HG02981 (cell line): ENCODE measurements at regions not wholly inside any gene's neighbourhood (a gene's known extent, or its start where the extent isn't known, plus 50 kb on each side); places are given as distances from the start of the nearest gene placed in this dataset.

Experiments
- ATAC-seq: cut with Tn5 transposase; IDR thresholded peaks from one replicate; pipeline ENCODE4 v1.9.1; 2021; ENCODE audit warnings: mild to moderate bottlenecking, moderate library complexity; ENCODE audit not compliant: unreplicated experiment

GRCh38 chr2:126792993-126793392 is 105.7 kb upstream of the TEX51 start:
- no peak for ATAC-seq

- ATAC-seq = no peak
Observed at GRCh38 chr2:126793885-126794613, 104.6 kb upstream of the TEX51 start.

GRCh38 chr2:126795656-126796055 is 103.0 kb upstream of the TEX51 start:
- no peak for ATAC-seq

GRCh38 chr2:126796931-126797621 is 101.6 kb upstream of the TEX51 start:
- no peak for ATAC-seq

- ATAC-seq = no peak
Observed at GRCh38 chr2:126797622-126798275, 100.9 kb upstream of the TEX51 start.

- ATAC-seq = no peak
Observed at GRCh38 chr2:126798276-126799140, 100.2 kb upstream of the TEX51 start.

DNA sequence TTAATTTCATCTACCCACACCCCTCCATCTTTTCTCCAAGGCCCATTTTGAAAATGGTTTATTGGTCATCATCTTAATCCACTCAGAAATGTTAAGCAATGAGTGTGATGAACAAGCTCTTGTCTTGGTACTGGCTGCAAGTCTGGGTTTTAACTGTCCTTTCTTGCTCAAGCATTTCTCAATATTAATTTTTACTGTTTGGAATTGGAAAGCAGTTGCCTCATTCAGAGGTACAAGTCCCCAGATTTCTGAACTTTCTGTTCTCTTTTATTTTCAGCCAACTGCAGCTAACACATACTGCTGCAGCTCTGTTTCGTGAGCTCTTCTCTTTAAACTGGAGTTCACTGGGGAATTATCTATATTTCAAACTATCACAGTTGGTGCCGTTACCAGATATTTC is 99.4 kb upstream of the TEX51 start:
- no peak for ATAC-seq

GRCh38 chr2:126801473-126801872 is 97.2 kb upstream of the TEX51 start:
- ATAC-seq = no peak

DNA sequence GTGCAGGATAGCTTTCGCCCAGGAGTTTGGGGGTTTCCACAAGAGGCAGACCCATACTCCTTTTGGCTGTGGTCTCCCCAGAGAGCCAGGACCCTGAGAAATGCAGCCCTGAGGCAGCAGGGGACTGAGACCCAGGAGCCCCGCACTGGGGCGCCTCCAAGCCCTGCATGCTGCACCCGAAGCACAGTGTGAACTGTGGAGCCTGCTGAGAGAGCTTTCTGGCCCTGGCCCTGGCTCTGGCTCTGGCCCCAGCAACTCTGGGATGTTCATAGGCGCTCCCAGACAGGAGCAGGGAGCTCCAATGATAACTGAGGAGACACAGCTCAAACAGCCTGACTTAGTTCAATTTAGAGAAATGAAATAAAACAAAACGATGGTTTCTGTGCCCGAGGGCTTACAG is 96.4 kb upstream of the TEX51 start:
- no peak for ATAC-seq

GRCh38 chr2:126802774-126803433 is 95.8 kb upstream of the TEX51 start:
- no peak for ATAC-seq

GRCh38 chr2:126803434-126803775 is 95.3 kb upstream of the TEX51 start:
- no peak for ATAC-seq

- ATAC-seq = no peak
Observed at GRCh38 chr2:126804347-126804746, 94.3 kb upstream of the TEX51 start.

- no peak for ATAC-seq
Observed at GRCh38 chr2:126808929-126809328, 89.8 kb upstream of the TEX51 start.

DNA sequence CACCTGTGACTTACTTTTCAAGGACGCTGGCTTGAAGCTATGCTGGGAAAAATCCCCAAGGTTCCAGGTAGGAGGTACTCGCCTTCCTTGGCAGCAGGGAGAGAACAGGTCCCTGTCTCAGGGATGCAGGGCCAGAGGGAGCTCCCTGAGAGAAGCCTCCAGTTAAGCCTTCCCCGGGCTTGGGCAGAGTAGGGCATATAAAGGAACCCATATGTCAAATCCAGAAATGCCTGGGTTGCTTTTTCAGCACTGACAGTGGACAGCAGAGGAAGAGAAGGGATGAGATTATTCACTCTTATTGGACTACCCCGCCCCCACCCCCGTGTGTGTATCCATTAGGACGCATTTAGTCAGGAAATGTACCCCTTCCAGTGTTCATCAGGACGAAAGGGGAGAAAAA is 89.3 kb upstream of the TEX51 start:
- no peak for ATAC-seq

DNA sequence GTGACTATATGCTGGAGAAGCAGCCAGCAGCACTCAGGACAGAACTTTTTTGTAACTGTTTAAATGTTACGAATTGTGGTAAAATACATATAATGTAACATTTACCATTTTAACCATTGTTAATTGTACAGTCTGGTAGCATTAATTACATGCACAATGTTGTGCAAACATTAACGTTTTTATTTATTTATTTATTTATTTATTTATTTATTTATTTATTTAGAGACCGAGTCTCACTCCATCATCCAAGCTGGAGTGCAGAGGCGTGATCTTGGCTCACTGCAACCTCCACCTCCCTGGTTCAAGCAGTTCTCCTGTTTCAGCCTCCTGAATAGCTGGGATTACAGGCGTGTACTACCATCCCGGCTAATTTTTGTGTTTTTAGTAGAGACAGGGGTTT is 88.7 kb upstream of the TEX51 start:
- ATAC-seq = no peak

DNA sequence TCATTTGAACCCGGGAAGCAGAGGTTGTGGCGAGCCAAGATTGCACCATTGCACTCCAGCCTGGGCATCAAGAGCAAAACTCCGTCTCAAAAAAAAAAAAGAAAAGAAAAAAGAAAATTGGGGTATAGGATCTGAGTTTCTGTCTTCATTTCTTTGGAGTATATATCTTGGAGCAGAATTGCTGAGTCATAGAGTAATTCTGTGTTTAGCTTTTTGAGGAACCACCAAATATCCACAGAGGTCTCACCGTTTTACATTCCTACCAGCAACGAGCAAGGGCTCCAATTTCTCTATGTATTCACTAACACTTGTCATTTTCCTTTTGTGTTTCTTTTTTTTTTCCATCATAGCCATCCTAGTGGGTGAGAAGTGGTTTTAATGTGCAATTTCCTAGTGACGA is 87.6 kb upstream of the TEX51 start:
- no peak for ATAC-seq

- no peak for ATAC-seq
Observed at GRCh38 chr2:126817172-126817571, 81.5 kb upstream of the TEX51 start.

DNA sequence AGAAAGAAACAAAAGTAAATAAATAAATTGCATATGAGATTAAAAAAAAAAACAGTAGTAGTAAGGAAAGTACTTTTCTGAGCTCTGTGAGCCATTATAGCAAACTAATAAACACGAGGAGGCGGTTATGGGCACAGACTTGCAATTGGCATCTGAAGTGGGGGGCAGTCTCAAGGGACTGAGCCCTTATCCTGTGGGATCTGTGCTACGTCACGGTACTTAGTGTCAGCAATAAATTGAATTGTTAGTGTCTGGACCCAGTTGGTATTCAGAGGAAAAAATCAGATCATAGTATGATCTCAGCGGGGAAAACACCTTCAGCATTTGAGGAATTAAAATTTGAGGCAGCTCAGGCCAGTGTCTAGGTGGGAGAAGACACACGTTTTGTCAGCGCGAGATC is 76.6 kb upstream of the TEX51 start:
- ATAC-seq = no peak

DNA sequence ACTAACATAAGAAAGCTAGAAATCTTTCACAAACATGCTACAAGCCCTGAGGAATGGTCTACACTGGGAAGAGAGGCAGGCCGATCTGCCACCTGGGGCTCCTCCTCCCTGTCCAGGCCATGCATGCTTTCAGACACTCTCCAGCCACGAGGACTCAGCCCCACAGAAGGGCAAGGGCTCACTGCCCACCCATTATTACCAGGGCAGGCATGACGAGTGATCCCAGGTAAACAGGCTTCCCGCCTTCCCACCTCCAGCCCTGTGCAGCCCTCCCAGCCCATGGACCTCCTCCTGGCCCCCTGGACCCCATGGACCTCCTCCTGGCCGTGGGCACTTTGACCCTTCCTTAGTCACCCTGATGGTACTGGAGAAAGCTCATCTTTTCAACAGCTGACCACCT is 75.8 kb upstream of the TEX51 start:
- ATAC-seq = no peak

GRCh38 chr2:126823951-126824350 is 74.7 kb upstream of the TEX51 start:
- ATAC-seq = no peak

- no peak for ATAC-seq
Observed at GRCh38 chr2:126824663-126825062, 74.0 kb upstream of the TEX51 start.
